Colonic mucosa (tissue), 4 donors: ENCODE measurements at regions not wholly inside any gene's neighbourhood (a gene's known extent, or its start where the extent isn't known, plus 50 kb on each side); places are given as distances from the start of the nearest gene placed in this dataset.
"Not testable (repeated sequence)": the region's sequence is repeated elsewhere in the genome, so short reads cannot be mapped to it uniquely, and the experiment has no call there.

ENCODE experiments used
- DNase-seq: peaks from one replicate; pipeline ENCODE4 v3.0.0-alpha.2; 2020
- H3K27ac ChIP-seq: fragments of 200-600 bp; one replicate; pipeline ENCODE4 v1.8.0; 2021
- H3K27me3 ChIP-seq: fragments of 200-600 bp; one replicate; pipeline ENCODE4 v1.8.0; 2021
- H3K36me3 ChIP-seq: fragments of 200-600 bp; one replicate; pipeline ENCODE4 v1.8.0; 2021
- H3K4me1 ChIP-seq: fragments of 200-600 bp; one replicate; pipeline ENCODE4 v1.8.0; 2021; ENCODE audit warnings: mild to moderate bottlenecking
- H3K4me3 ChIP-seq: fragments of 200-600 bp; one replicate; pipeline ENCODE4 v1.8.0; 2021
- H3K9ac ChIP-seq, 2 donors: one replicate each; pipeline ENCODE4 v1.7.0; 2013; ENCODE audit warnings: control low read depth in 2 of 2, low read depth in 2 of 2, low read length in 2 of 2
- H3K9me3 ChIP-seq: fragments of 200-600 bp; one replicate; pipeline ENCODE4 v1.8.0; 2021
- intact Hi-C: fragments of 100-400 bp; cut with DNase I; formaldehyde crosslinking; loops from one replicate; pipeline ENCODE4 v1.14.1; 2022
- TF ChIP-seq, protein P1 (sequence below): fragments of 200-600 bp; IDR thresholded peaks from one replicate; pipeline ENCODE4 v1.8.0; 2022; ENCODE audit warnings: antibody characterized with exemption, mild to moderate bottlenecking
- donor health status: healthy.
- donor health status: DM: no; HTN: no; CAD: no.
- donor health status: DM: no; HTN: no; CAD: no.

DNA sequence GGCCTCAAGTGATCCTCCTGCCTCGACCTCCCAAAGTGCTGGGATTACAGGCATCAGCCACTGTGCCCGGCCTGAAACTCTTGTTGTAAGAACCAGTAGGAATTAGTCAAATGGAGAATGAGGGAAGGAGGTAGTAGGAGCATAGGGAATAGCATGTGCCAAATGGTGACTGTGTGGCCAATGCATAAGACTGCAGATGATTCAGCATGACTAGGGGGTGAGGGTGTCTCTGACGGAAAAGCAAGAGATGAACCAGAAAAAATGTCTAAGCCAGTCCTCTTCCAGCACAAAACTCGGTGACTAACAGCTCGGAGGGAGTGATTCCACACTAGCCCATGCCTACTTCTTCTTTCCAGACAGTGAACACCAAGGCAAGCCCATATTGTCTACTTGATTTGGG lies 58.2 kb upstream of the DUSP21 start:
- no peaks in the 10 kb centered on the region for H3K4me1 ChIP-seq
- TF ChIP-seq, protein P1, sequence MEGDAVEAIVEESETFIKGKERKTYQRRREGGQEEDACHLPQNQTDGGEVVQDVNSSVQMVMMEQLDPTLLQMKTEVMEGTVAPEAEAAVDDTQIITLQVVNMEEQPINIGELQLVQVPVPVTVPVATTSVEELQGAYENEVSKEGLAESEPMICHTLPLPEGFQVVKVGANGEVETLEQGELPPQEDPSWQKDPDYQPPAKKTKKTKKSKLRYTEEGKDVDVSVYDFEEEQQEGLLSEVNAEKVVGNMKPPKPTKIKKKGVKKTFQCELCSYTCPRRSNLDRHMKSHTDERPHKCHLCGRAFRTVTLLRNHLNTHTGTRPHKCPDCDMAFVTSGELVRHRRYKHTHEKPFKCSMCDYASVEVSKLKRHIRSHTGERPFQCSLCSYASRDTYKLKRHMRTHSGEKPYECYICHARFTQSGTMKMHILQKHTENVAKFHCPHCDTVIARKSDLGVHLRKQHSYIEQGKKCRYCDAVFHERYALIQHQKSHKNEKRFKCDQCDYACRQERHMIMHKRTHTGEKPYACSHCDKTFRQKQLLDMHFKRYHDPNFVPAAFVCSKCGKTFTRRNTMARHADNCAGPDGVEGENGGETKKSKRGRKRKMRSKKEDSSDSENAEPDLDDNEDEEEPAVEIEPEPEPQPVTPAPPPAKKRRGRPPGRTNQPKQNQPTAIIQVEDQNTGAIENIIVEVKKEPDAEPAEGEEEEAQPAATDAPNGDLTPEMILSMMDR = no peak
- H3K4me3 ChIP-seq = no peak overlapping the region
- H3K9ac ChIP-seq = no peak overlapping the region
- no peaks in the 10 kb centered on the region for H3K27me3 ChIP-seq
- DNase-seq = no peak
- no peaks in the 10 kb centered on the region for H3K9me3 ChIP-seq
- H3K27ac ChIP-seq = no peak overlapping the region
- intact Hi-C loops = no loop called here
- no peaks in the 10 kb centered on the region for H3K36me3 ChIP-seq

DNA sequence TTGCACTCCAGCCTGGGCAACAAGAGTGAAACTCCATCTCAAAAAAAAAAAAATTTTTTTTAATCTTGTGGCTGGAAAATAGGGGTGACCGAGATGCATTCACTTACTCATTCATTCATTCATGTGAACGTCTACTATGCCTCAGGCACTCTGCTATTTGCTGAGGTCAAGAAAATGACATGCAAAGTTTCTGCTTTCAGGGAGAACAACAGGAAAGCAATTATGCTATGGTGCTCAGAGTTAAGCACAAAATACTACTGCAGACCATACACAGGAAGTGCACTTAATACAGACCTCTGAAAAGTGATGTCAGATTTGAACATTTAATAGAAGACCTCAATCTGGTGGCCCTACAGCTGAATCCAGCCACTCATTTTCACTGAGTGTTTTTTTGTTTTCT lies 59.6 kb upstream of the DUSP21 start:
- Histone ChIP-seq H3K4me3 (no peak overlapping the region), H3K4me1 (no peaks in the 10 kb centered on the region), H3K27me3 (no peaks in the 10 kb centered on the region), H3K36me3 (no peaks in the 10 kb centered on the region), H3K9me3 (no peaks in the 10 kb centered on the region), H3K9ac (no peak overlapping the region), H3K27ac (no peak overlapping the region)
- TF ChIP-seq, protein P1 = no peak
- no peak for DNase-seq
- intact Hi-C loops = no loop called here

DNA sequence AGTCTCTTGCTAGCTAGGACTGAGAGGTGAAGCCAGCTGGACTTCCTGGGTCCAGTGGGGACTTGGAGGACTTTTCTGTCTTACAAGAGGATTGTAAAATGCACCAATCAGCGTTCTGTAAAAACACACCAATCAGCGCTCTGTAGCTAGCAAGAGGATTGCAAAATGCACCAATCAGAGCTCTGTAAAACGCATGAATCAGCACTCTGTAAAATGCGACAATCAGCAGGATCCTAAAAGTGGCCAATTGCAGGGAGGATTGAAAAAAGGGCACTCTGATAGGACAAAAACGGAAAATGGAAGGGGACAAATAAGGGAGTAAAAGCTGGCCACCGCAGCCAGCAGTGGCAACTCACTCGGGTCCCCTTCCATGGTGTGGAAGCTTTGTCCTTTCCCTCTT lies 65.6 kb upstream of the DUSP21 start:
- intact Hi-C loops = no loop called here
- TF ChIP-seq, protein P1 = no peak
- no peaks in the 10 kb centered on the region for H3K4me1 ChIP-seq

DNA sequence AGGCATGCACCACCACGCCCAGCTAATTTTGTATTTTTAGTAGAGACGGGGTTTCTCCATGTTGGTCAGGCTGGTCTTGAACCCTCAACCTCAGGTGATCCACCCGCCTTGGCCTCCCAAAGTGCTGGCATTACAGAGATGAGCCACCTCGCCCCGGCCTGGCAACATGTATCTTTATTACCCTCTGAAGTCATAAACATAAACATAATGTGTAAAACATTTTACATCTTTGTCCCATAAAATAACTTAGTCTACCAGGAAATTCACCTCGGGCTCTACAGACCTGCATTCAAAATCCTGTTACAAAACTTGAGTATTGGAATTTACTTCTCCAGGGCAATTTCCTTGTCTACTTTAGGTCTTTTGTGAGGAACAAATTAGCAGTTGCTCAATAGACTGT lies 68.1 kb upstream of the DUSP21 start:
- H3K9ac ChIP-seq = no peak overlapping the region
- H3K4me1 ChIP-seq = no peaks in the 10 kb centered on the region
- no peaks in the 10 kb centered on the region for H3K27me3 ChIP-seq
- no peak for DNase-seq
- intact Hi-C loops = no loop called here
- H3K36me3 ChIP-seq = no peaks in the 10 kb centered on the region
- TF ChIP-seq, protein P1 = no peak
- H3K4me3 ChIP-seq = no peak overlapping the region
- no peaks in the 10 kb centered on the region for H3K9me3 ChIP-seq
- no peak overlapping the region for H3K27ac ChIP-seq

More for the DNA sequence above, 65.6 kb upstream of the DUSP21 start:
- Histone ChIP-seq H3K27ac (no peak overlapping the region), H3K9ac (no peak overlapping the region), H3K36me3 (no peaks in the 10 kb centered on the region), H3K27me3 (no peaks in the 10 kb centered on the region), H3K9me3 (no peaks in the 10 kb centered on the region), H3K4me3 (no peak overlapping the region)
- DNase-seq = no peak

DNA sequence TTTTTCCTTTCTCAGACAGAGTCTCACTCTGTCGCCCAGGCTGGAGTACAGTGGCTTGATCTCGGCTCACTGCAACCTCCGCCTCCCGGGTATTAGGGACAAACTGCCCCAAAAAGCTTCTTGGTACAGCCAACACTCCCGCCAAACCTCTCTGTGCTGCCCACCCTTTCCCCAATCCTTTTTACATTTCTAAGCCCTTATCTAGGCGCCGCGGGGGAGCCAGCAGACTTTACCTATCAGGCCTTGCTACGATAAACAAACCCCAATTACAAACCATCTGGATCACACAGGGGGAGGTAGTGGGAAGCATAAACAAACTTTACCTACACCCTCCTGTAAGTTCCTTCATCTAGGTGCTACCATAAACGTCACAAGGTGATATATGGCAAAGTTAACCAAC lies 69.8 kb upstream of the DUSP21 start:
- H3K9ac ChIP-seq, H3K36me3 ChIP-seq, H3K27me3 ChIP-seq, H3K4me1 ChIP-seq, H3K4me3 ChIP-seq, intact Hi-C loops, H3K27ac ChIP-seq, H3K9me3 ChIP-seq, DNase-seq: not testable (repeated sequence)

DNA sequence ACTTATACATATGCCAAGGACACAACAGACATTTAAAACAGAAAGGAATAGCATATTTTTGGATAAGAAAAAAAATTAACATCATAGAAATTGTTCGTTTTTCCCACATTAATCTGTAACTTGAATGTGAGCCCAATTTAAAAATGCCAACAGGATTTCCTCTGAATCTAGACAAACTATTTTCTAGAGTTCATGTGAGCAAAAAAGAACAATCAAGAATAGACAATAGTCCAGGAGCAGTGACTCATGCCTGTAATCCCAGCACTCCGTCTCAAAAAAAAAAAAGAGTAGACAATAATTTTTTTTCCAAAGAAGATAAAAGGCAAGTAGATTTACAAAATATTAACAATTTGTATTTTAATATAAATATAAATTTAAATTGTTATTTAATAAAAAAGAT lies 73.7 kb upstream of the DUSP21 start:
- intact Hi-C loops = no loop called here
- H3K27me3 ChIP-seq = no peaks in the 10 kb centered on the region
- no peak overlapping the region for H3K4me3 ChIP-seq
- H3K9ac ChIP-seq = no peak overlapping the region
- H3K36me3 ChIP-seq = no peaks in the 10 kb centered on the region
- TF ChIP-seq, protein P1 = no peak
- H3K27ac ChIP-seq = no peak overlapping the region
- no peaks in the 10 kb centered on the region for H3K9me3 ChIP-seq
- no peaks in the 10 kb centered on the region for H3K4me1 ChIP-seq
- no peak for DNase-seq
